HL-60 (cell line): ENCODE measurements at regions not wholly inside any gene's neighbourhood (a gene's known extent, or its start where the extent isn't known, plus 50 kb on each side); places are given as distances from the start of the nearest gene placed in this dataset.

Source experiments
- CTCF ChIP-seq: IDR thresholded peaks from one replicate; pipeline ENCODE4 v1.5.1; 2011; ENCODE audit warnings: low read length, control low read depth, inconsistent platforms; ENCODE audit not compliant: insufficient read depth
- GABPA ChIP-seq: IDR thresholded peaks from 2 replicates; pipeline ENCODE4 v1.6.1; 2012; ENCODE audit warnings: low read depth
- POLR2AphosphoS5 ChIP-seq: IDR thresholded peaks from 2 replicates; pipeline ENCODE4 v1.6.1; 2012; ENCODE audit warnings: low read depth

- TF ChIP-seq CTCF = no peak
- no peak for TF ChIP-seq POLR2AphosphoS5
- TF ChIP-seq GABPA = no peak
Observed at GRCh38 chr9:82332774-82333152, 344.2 kb downstream of the SPATA31D1 start.
